PFSK-1 (cell line): ENCODE measurements at regions not wholly inside any gene's neighbourhood (a gene's known extent, or its start where the extent isn't known, plus 50 kb on each side); places are given as distances from the start of the nearest gene placed in this dataset.

Source experiments
- POLR2AphosphoS5 ChIP-seq: IDR thresholded peaks from 2 replicates; pipeline ENCODE4 v1.6.1; 2012; ENCODE audit warnings: low read depth, mild to moderate bottlenecking, control low read depth, low read length, moderate library complexity
- TF ChIP-seq, protein P1 (sequence below), 2 experiments: IDR thresholded peaks; 2 replicates each; pipeline versions ENCODE4 v1.6.1 to v1.8.0; 2011 to 2012; ENCODE audit warnings: low read depth in 2 of 2, low read length in 2 of 2, control low read depth in 1 of 2, inconsistent platforms in 1 of 2, mild to moderate bottlenecking in 1 of 2, moderate library complexity in 1 of 2; ENCODE audit not compliant: insufficient read depth in 1 of 2

DNA sequence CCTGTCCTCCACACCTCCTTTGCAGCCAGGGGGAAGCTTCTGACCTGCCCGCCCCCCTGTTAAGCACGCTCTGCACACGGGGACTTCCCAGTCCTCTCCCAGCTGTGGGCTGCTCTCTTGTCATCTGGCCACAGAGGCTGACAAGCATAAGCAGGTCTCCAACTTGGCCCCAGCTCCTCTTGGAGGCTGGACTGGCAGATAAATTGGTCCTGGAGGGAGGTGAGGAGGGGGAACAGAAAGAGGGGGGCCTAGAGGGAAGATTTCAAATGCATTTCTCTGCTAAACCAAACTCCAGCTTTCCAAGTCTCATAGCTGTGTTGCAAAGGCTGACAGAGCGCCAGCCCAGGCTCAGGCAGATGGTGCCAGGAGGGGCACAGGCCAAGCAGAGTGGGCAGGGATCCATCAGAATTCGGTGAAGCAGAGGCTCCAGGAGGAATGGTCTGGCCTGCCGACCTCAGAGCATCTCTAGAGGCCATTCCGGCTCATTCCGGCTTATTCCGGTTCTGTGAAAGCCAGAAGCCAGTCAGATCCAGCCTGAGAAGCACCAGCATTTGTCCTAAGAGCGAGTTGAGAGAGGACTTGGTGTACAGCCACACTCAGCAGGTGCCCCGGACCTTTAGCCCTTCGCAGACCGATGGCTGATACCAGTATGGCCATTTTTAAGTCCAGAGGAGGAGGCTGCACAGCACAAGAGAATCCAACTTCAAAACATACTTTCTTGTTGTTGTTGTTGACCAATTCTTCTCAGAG is 508.9 kb upstream of the MYT1L start:
- TF ChIP-seq, protein P1, sequence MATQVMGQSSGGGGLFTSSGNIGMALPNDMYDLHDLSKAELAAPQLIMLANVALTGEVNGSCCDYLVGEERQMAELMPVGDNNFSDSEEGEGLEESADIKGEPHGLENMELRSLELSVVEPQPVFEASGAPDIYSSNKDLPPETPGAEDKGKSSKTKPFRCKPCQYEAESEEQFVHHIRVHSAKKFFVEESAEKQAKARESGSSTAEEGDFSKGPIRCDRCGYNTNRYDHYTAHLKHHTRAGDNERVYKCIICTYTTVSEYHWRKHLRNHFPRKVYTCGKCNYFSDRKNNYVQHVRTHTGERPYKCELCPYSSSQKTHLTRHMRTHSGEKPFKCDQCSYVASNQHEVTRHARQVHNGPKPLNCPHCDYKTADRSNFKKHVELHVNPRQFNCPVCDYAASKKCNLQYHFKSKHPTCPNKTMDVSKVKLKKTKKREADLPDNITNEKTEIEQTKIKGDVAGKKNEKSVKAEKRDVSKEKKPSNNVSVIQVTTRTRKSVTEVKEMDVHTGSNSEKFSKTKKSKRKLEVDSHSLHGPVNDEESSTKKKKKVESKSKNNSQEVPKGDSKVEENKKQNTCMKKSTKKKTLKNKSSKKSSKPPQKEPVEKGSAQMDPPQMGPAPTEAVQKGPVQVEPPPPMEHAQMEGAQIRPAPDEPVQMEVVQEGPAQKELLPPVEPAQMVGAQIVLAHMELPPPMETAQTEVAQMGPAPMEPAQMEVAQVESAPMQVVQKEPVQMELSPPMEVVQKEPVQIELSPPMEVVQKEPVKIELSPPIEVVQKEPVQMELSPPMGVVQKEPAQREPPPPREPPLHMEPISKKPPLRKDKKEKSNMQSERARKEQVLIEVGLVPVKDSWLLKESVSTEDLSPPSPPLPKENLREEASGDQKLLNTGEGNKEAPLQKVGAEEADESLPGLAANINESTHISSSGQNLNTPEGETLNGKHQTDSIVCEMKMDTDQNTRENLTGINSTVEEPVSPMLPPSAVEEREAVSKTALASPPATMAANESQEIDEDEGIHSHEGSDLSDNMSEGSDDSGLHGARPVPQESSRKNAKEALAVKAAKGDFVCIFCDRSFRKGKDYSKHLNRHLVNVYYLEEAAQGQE (IDR thresholded peaks at IDR 0.05; ENCODE audit: insufficient read depth in 1 of 2, low read depth in 2 of 2, low read length in 2 of 2) = no peak
- no peak for TF ChIP-seq POLR2AphosphoS5
